ENCODE measurements at regions not wholly inside any gene's neighbourhood (a gene's known extent, or its start where the extent isn't known, plus 50 kb on each side); places are given as distances from the start of the nearest gene placed in this dataset.

DNA sequence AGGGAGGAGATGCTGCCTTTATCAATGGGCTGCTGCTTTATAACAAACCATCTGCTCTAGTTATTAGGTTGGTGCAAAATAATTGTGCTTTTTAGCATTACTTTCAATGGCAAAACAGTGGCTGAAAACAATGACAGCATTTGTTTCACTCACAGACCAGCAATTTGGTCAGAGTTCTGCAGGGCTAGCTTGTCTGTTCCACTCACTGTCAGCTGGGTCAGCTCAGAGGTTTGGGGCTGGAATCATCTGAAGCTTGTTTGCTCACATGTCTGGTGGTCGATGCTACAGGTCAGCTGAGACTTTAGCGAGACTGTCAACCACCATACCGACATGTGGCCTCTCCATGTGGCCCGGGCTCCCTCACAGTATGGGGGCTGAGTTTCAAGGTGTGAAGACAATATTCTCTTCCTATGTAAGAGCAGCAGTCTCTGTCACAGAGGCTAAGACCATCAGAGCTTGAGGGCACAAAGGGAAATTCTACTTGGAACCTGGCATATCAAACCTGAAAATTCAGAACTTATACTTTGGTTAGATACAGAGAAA, 81.3 kb upstream of the LIMCH1 start:
- TF ChIP-seq, protein P1, sequence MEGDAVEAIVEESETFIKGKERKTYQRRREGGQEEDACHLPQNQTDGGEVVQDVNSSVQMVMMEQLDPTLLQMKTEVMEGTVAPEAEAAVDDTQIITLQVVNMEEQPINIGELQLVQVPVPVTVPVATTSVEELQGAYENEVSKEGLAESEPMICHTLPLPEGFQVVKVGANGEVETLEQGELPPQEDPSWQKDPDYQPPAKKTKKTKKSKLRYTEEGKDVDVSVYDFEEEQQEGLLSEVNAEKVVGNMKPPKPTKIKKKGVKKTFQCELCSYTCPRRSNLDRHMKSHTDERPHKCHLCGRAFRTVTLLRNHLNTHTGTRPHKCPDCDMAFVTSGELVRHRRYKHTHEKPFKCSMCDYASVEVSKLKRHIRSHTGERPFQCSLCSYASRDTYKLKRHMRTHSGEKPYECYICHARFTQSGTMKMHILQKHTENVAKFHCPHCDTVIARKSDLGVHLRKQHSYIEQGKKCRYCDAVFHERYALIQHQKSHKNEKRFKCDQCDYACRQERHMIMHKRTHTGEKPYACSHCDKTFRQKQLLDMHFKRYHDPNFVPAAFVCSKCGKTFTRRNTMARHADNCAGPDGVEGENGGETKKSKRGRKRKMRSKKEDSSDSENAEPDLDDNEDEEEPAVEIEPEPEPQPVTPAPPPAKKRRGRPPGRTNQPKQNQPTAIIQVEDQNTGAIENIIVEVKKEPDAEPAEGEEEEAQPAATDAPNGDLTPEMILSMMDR (IDR thresholded peaks at IDR 0.05): no peak
- TF ChIP-seq POLR2AphosphoS5 (IDR thresholded peaks at IDR 0.05; ENCODE audit: low read depth, low read length): no peak
- TF ChIP-seq, protein P2, sequence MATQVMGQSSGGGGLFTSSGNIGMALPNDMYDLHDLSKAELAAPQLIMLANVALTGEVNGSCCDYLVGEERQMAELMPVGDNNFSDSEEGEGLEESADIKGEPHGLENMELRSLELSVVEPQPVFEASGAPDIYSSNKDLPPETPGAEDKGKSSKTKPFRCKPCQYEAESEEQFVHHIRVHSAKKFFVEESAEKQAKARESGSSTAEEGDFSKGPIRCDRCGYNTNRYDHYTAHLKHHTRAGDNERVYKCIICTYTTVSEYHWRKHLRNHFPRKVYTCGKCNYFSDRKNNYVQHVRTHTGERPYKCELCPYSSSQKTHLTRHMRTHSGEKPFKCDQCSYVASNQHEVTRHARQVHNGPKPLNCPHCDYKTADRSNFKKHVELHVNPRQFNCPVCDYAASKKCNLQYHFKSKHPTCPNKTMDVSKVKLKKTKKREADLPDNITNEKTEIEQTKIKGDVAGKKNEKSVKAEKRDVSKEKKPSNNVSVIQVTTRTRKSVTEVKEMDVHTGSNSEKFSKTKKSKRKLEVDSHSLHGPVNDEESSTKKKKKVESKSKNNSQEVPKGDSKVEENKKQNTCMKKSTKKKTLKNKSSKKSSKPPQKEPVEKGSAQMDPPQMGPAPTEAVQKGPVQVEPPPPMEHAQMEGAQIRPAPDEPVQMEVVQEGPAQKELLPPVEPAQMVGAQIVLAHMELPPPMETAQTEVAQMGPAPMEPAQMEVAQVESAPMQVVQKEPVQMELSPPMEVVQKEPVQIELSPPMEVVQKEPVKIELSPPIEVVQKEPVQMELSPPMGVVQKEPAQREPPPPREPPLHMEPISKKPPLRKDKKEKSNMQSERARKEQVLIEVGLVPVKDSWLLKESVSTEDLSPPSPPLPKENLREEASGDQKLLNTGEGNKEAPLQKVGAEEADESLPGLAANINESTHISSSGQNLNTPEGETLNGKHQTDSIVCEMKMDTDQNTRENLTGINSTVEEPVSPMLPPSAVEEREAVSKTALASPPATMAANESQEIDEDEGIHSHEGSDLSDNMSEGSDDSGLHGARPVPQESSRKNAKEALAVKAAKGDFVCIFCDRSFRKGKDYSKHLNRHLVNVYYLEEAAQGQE (IDR thresholded peaks at IDR 0.05; ENCODE audit: insufficient read depth in 1 of 2, low read depth in 2 of 2, low read length in 1 of 2): no peak

Measured in Panc1 (cell line).